ENCODE measurements at regions not wholly inside any gene's neighbourhood (a gene's known extent, or its start where the extent isn't known, plus 50 kb on each side); places are given as distances from the start of the nearest gene placed in this dataset.
A peak's percentile ranks its signal among the peaks of the same experiment; 100 is the strongest.

DNA sequence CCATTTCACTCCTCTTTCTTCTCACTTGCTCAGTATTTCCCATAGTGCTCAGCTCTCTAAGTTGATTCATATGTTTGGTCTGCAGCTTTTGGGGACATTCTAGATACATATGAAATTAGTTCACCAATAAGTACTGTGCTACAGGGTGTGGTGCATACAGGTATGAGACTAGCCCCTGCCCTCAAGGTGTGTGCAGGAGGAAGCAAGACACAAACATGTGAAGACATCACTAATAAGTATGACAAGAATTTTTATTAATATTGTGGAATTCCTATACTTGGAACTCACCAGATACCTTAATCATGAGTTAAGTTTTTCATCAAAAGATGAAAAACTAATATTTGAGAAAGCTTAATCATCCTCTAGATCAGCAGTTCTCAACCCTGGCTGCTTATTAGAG lies 505.2 kb downstream of the ZNF674 start:
- ATAC-seq, result no peak
- H3K36me3 ChIP-seq, result no peaks in the 10 kb centered on the region
- H3K4me3 ChIP-seq, result no peak overlapping the region
- H3K27ac ChIP-seq, result no peak overlapping the region
- TF ChIP-seq POLR2A (IDR thresholded peaks at IDR 0.05), result no peak
- TF ChIP-seq, protein P1, sequence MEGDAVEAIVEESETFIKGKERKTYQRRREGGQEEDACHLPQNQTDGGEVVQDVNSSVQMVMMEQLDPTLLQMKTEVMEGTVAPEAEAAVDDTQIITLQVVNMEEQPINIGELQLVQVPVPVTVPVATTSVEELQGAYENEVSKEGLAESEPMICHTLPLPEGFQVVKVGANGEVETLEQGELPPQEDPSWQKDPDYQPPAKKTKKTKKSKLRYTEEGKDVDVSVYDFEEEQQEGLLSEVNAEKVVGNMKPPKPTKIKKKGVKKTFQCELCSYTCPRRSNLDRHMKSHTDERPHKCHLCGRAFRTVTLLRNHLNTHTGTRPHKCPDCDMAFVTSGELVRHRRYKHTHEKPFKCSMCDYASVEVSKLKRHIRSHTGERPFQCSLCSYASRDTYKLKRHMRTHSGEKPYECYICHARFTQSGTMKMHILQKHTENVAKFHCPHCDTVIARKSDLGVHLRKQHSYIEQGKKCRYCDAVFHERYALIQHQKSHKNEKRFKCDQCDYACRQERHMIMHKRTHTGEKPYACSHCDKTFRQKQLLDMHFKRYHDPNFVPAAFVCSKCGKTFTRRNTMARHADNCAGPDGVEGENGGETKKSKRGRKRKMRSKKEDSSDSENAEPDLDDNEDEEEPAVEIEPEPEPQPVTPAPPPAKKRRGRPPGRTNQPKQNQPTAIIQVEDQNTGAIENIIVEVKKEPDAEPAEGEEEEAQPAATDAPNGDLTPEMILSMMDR (IDR thresholded peaks at IDR 0.05), result no peak
- no peaks in the 10 kb centered on the region for H3K27me3 ChIP-seq
- no peaks in the 10 kb centered on the region for H3K4me1 ChIP-seq
- peaks cover 0 to 9% (median 2%) of the 10 kb centered on the region in 4 donors for H3K9me3 ChIP-seq
- intact Hi-C loops (cut with DNase I), result no loop called here
- no peak for DNase-seq

DNA sequence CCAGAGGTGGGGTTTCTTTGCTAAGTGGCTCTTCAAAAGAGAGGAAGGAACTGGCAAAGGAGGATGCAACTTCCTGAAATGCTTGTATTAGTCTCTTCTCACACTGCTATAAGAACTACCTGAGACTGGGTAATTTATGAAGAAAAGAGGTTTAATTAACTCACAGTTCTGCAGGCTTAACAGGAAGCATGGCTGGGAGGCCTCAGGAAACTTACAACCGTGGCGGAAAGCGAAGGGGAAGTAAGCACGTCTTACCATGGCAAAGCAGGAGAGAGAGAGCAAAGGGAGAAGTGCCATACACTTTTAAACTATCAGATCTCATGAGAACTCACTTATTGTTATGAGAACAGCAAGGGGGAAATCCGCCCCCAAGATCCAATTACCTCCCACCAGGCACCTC lies 505.7 kb downstream of the ZNF674 start:
- WGBS (ENCODE audit: insufficient coverage, low coverage, low lambda C conversion rate, missing lambda C conversion rate), result 49% methylated on average over 5 of the region's 5 CpGs
- no peaks in the 10 kb centered on the region for H3K27me3 ChIP-seq
- H3K9me3 ChIP-seq, result peaks cover 0 to 9% (median 2%) of the 10 kb centered on the region in 4 donors
- intact Hi-C loops (cut with DNase I), result no loop called here
- H3K4me3 ChIP-seq, result no peak overlapping the region
- H3K36me3 ChIP-seq, result no peaks in the 10 kb centered on the region
- DNase-seq, result no peak
- ATAC-seq, result no peak
- H3K4me1 ChIP-seq, result no peaks in the 10 kb centered on the region
- no peak for TF ChIP-seq POLR2A (IDR thresholded peaks at IDR 0.05)
- TF ChIP-seq, protein P1 (IDR thresholded peaks at IDR 0.05), result no peak
- H3K27ac ChIP-seq, result no peak overlapping the region

DNA sequence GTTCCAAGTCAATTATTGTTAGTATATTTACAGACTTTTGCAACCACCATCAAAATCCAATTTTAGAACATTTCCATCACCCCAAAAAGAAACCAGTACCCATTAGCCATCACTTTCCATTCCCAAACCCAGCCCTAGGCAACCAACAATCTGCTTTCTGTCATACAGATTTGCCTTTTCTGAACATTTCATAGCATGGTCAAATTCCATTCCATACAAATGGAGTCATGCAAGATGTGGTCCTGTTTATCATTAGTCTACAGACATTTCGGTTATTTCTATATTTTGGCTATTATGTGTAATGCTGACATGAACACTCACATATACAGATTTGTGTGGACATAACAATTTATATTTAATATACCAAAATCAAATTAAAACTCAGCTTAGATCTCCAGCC lies 508.7 kb downstream of the ZNF674 start:
- Histone ChIP-seq H3K36me3 (no peaks in the 10 kb centered on the region), H3K4me1 (no peaks in the 10 kb centered on the region), H3K27ac (no peak overlapping the region), H3K4me3 (no peak overlapping the region), H3K9me3 (peaks cover 0 to 7% (median 2%) of the 10 kb centered on the region in 4 donors), H3K27me3 (no peaks in the 10 kb centered on the region)
- intact Hi-C loops (cut with DNase I), result no loop called here
- 40% methylated on average over 1 of the region's 1 CpG for WGBS (ENCODE audit: insufficient coverage, low coverage, low lambda C conversion rate, missing lambda C conversion rate)
- no peak for DNase-seq
- ATAC-seq, result no peak
- TF ChIP-seq, protein P1 (IDR thresholded peaks at IDR 0.05), result no peak
- TF ChIP-seq POLR2A (IDR thresholded peaks at IDR 0.05), result no peak

DNA sequence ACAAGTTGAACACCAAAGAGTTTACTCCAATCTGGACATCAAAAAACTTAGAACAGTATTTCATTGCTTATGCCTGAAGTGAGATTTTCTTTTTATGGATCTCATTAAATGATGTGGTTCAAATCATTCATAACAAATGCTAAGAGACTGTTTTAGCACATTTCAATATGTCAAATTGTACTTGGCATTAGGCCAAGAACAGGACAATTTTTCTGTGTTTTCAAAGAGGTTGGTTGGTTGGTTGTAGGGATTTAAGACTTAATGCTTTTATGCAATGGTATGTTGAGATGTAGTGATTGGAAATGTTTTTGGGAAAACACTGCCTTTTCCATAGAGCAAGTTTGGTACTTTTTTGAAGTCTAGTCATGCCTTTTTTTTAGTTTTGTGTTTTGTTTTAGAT lies 510.4 kb downstream of the ZNF674 start:
- H3K27me3 ChIP-seq, result no peaks in the 10 kb centered on the region
- no peaks in the 10 kb centered on the region for H3K4me1 ChIP-seq
- H3K9me3 ChIP-seq, result no peaks in the 10 kb centered on the region
- H3K4me3 ChIP-seq, result no peak overlapping the region
- H3K36me3 ChIP-seq, result no peaks in the 10 kb centered on the region
- TF ChIP-seq, protein P1 (IDR thresholded peaks at IDR 0.05), result no peak
- TF ChIP-seq POLR2A (IDR thresholded peaks at IDR 0.05), result no peak
- no peak for DNase-seq
- no peak overlapping the region for H3K27ac ChIP-seq
- ATAC-seq, result no peak
- intact Hi-C loops (cut with DNase I), result no loop called here

DNA sequence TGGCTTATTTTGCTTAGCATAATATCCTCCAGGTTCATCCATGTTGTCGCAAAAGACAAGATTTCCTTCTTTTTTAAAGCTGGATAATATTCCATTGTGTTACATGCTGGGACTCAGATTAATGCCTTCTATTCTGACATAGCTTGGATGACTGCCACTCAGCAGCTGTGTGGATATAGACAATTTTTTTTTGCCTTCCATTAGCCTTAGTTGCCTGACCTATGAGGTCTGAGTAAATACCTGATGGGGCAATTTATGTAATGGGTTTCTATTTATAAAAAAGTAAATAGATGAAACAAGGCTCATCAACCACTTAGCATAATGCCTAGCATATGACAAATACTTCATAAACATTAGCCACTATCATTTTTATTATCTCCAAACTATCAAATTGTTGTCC lies 515.4 kb downstream of the ZNF674 start:
- Histone ChIP-seq H3K27me3 (no peaks in the 10 kb centered on the region), H3K27ac (no peak overlapping the region), H3K4me3 (no peak overlapping the region), H3K9me3 (no peaks in the 10 kb centered on the region), H3K4me1 (no peaks in the 10 kb centered on the region), H3K36me3 (no peaks in the 10 kb centered on the region)
- intact Hi-C loops (cut with DNase I), result no loop called here
- WGBS (ENCODE audit: insufficient coverage, low coverage, low lambda C conversion rate, missing lambda C conversion rate), result 69% methylated on average over 1 of the region's 1 CpG
- TF ChIP-seq POLR2A (IDR thresholded peaks at IDR 0.05), result no peak
- TF ChIP-seq, protein P1 (IDR thresholded peaks at IDR 0.05), result no peak
- peak in 1 of 4 donors; percentile 47 for ATAC-seq
- no peak for DNase-seq
